Activated T-cell treated with anti-CD3 and anti-CD28 coated beads, Interleukin-2, amount 50 U/mL, for 48 hours (primary cell): ENCODE measurements at regions not wholly inside any gene's neighbourhood (a gene's known extent, or its start where the extent isn't known, plus 50 kb on each side); places are given as distances from the start of the nearest gene placed in this dataset.

Experiments used
- DNase-seq, 2 experiments: peaks; one replicate each; pipeline ENCODE4 v3.0.0-alpha.2; 2020

DNA sequence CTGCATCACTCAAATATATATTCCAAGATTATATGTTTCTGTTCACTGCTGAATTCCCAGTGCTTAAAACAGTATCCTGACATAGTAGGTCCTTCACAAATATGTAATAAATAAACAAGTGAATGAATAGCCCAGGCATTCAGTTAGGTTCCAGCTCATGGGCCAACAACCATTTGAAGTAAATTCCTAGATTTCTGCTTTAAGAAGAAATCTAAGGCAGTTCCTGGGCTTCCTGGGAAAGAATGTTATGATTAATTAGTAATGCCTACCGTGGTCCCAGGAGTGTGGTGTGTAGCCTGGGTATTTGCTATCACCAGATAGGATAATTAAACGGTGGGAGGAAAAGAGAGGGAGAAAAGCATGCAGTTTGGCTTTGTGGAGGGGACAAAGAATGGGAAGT is 576.8 kb downstream of the SOX6 start:
- DNase-seq = no peak

DNA sequence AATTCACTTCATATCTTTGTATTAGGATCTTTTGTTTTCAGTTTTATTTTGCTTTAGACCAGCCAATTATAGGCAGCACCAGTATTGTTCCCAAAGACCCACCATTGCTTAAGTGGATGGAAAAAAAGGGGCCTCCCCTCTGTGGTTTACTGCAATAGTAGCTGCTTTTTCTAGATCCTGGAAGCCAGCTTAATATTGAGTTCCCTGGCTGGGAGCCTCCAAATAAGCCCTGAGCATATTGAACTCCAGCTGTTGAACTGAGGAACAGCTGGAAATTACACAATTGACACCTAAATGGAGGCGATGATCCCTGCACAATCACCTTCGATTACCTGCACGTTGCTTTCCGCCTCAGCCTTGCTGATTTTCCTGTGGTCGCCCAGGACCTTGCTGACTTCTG is 576.0 kb downstream of the SOX6 start:
- no peak for DNase-seq

DNA sequence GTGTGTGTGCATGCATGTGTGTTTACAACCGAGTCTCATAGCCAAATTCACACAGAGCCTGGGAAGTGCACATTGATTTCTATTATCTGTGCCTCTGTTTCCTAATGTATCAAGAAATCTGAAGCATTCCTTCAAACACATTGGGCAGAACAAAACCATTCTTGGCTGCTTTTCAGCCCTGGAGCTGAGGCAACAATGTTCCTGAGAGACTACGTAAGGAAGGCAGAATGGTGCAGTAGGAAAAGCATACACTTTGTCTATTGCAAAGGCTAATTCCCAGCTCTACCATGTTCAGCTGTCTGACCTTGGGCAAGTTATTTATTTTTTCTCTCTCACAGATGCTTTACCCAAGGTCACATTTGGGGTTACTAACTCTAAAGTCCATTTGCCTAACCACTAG is 575.5 kb downstream of the SOX6 start:
- no peak for DNase-seq

DNA sequence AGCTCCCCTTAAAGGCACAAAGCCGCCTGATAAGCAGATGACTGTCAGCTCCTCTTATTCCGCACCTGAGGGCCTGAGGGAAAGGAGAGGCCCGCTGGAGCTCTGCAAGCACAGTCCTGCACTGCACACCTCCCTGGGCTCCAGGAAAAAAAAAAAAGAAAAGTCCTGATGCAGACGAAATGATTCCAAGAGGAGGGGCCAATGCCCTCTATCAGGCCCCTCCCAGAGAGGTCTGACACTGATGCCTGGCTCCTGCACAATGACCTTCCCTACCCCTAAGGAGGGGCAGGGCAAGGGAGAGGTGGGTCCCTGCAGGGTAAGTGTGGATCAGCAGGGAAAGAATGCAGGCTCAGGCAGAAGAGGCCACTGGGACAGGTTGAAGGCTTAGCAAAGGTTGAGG is 572.7 kb downstream of the SOX6 start:
- DNase-seq = no peak

DNA sequence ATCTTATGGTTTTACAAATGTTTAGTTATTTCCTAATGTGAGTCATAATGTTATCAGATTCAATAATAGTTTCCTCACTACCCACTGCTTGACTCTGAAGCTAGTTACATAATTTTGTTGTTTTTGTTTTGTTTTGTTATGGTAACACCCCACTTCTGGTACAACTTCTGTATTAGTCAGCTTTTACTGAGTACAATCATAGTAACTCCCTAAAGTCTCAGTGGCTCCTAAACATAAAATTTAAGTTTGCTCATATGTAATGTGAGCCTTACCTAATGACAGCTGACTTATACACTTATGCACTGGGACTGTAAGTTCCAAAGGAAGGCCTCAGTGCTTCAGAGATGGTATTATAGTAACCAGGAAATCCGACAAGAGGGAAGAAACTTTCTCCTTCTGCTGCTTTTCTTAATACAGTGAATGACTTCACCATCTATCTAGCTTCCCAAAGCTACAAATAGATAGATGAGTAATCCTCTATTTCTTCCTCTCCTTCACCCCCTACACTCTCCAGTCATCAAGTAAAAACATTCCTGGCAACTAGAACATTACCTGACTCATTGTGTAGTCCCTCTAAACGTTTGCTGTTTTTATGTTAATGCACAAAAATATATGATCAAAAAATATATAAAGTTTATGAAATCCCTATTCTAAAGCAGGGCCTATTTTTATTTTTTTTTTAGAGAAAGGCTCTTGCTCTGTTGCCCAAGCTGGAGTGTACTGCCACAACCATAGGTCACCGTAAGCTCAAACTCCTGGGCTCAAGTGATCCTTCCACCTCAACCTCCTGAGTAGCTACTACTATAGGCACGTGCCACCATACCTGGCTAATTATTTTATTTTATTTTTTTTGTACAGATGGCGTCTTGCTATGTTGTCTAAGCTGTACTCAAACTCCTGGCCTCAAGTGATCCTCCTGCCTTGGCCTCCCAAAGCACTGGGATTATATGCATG is 563.0 kb downstream of the SOX6 start:
- no peak for DNase-seq

DNA sequence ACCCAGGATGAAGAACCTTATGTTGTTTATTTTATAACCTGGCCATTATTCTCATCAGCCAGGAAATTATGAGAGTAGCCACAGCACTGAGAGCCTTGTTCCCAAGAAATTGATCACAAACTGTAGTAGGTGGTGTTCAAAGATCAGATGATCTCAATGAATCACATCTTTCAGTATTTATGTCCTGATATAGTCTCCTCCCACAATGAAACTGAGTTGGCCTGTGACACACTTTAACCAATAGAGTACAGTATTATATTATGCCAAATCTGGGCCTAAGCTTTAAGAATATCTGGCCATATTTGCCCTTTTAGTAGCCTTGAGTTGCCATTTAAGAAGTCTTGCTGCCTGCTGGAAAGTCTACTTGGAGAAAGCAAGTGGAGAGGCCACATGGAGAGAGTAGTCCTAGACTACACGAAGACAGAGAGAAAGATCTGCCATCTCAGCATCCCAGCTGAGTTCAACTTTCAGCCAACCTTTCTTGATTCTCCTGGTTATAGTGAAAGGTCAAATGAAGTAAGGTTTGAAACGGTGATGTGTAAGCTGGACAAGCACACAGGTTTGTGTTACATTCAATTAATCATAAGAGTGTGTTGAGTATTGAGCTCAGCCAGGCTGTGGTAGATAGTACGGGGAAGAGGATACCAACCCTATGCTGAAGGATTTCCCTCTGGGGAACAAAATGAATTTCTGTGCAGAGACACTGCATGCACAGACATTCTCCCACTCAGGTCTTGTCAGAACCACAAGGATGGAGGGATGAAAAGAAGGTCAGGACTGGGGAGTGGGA is 561.8 kb downstream of the SOX6 start:
- no peak for DNase-seq

DNA sequence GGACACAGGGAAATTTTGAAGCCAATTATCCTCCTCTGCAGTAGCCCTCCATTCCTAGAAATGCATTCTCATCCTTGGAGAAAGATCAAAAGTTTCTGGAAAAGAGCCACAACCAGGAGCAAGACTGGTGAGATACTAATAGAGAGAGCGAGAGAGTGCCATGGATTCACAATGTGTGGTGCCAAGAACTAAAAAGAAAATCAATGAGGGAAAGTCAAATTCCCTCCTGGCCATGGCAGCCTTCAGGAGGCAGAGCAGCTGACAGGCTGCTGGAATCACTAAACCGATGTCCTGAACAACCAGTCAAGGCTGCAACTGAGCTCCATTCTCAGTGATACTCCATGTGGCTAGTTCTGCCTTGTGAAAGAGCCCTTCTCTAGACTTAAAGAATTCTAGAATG is 561.0 kb downstream of the SOX6 start:
- no peak for DNase-seq

DNA sequence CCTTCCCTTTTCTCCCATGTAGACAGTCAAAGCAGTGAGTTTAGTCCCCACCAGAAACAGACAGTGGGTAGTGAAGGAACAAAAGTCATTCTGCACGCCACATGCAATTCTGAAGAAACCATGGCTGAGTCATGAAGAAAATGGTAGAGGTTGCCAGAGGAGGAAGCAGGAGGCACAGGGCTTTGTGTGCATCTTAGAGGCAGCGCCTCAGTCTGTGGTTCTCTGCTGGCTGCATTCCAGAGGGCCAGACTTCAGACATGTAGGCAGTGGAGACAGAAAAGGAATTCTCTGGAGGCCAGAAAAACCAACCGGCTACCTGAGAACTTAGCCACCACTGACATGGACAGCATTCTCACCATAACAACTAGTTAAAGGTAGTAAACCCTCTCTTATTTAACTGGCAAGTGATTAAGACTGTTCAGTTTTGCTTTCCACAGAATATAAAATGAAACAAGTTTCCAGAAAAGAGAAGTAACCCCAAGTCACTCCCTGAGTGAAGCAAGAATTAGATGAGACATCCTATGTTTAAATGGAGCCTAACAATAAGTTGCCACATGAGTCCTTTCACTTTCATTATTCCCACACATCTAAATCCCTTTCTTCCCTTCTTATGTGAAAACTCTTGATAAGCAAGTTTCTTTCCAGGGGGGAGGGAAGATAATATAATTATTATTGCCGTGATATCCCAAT is 556.1 kb downstream of the SOX6 start:
- DNase-seq = peak; percentile 41 to 42

DNA sequence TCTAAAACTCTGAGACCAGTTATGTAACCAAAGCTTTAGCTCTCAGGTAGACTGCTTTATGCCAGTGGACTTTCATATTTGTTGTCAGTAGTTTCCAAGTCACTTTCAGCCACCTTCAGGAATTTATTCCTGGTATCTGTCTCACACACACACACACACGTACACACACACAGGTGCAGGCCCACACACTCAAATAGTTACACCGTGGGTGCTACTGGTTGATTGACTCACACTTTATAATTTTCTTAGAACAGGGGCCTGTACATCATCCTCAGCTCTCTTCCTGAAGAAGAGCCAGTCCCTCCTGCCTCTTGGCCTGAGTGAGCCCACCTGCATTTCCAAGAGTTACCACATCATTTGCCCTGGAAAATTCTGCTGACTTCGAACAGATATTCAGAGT is 555.2 kb downstream of the SOX6 start:
- DNase-seq = peak in 1 of 2 experiments; percentile 30

DNA sequence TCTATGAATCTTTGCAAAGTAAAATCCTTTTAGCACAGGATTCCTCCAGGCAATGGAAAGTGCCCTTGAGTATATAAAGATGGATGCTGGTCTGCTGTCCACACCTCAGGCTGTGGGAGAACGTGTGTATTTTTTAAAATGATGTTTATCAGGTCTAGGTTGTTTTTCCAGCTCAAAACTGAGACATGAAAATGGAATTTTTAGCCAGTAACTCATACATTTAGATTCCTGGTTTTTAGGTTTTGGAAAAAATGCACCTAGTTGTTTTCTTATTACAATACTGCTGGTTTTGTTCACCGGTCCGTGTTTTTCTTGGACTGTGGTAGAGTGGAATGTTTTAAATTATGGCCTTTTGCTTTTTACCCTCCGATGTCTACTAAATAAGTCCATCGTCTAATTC is 554.7 kb downstream of the SOX6 start:
- no peak for DNase-seq

DNA sequence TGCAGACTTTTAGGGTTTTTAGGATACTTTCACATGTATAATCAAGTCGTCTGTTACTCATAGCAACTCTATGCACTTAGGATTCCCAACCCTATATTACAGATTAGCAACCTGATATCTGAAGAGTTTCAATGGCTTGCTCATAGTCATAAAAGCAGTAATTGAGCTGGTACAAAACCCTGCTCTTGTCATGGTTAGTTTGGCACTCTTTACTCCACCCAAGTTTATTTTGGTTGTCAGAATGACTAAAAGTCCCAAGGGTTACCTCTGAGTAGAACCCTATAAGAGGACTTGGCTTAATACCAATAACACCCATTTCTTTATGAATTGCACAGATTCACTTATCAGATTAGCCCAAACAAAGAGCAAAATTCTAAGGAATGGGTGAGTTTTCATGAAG is 550.6 kb downstream of the SOX6 start:
- DNase-seq = no peak

DNA sequence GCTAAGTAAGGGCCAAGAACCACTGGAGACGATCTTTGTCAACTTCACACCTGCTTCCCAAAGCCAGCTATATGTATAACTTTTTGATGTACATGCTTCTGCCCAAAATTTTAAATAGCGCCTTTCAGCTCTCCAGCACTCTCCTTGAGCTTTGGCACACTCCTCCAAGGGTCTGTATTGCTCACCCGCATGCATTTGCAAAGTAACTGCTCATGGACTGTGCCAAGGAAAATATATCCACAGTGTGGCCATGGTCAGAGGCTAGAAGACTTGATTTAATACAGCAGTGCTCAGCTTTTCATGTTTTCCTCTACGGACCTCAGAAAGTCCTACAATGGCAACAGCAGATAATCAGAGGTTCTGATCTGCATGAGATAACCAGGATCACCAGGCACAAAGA is 550.1 kb downstream of the SOX6 start:
- DNase-seq = no peak

DNA sequence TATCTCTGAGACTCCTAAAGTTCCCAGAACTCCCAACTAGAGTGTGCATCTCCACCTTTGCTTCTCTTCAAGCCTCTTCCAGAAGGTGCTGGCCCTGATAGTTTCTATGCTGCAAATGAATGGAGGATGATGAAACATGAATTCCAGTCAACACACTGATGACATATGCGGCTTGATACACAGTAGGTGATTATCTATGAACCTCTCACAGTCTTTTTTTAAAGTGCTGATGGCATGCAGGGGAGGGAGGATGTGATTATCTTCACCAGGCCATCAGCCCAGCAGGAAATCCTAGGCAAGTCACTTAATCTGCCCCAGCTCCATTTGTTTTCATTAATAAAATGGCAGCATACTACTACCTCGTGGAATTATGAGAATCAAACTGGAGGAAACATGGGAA is 548.5 kb downstream of the SOX6 start:
- no peak for DNase-seq

DNA sequence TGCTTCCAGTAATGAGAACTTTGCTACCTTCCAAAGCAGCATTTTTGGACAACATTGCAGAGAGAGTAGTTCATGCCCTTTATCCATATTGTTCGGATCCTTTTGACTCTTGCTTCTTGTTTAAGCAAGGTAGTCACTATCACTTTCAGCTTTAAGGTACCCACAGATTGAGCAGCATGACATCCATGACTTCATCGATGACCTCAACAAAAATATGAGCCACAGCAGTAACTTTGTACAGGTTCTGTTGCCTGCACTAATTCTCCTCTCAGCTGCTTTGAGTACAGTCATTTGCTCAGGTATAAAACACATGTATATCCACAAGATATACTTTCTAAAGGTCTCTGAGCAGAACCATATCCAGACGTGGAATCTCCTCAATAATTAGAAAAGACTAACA is 546.3 kb downstream of the SOX6 start:
- no peak for DNase-seq

DNA sequence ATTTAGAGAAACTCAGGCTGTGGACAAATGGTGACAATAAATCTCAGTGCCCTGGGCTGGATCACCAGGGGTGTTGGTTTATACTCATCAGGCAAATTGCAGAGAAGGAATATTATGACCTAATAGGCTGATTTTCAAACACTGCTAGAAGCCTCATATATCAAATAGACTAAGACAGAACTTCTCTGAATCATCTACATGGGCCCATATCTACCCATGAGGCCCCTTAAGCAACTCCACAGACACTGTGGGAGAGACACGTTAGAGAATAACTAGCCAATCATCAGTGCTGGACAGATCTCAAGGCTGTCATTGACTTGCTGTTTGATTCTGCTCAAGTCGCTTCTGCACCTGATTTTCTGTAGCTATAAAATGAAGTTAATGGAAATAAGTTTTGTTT is 545.8 kb downstream of the SOX6 start:
- no peak for DNase-seq

DNA sequence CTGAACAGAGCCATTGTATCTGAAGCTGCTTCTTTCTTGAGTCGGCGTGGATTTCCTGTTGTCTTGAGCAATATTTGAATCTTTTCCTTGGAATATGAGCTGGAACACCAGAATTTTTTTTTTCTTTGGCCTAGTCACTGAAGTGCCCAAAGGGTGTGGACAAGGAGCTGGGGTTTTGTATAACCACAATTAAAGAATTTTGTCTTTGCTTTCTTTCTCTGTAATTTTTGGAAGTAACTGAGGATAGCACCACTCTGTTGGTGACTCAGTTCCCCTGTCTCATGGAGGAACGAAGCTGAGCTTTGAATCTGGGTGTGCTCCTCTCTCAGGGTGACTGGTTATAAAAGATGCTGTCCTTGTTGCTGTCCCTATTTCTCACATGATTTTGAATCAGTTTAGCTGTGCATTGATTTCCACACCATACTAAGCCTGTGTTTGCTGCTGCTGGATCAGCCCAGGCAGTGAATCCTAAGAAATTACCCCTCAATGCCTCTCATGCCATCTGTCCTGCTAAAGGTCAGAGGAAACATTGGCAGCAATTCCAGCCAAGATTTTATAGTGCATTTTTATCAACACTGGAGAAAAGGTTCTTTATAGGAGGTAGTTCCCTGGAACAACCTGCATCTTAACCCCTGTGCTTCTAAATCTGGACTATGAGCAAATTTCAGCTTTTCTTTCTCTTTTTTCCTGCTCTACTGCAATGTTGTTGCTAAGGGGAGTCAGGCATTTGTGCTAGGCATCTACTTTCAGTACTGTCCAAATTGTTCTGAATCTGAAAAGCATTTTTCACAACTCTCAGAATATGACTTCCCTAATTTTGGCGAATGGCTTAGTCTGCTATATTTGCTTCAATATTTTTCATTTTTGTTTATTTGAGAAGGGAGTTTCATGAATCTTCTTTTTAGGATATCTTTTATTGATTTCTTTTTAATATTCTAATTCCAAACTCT is 540.8 kb downstream of the SOX6 start:
- DNase-seq = no peak

DNA sequence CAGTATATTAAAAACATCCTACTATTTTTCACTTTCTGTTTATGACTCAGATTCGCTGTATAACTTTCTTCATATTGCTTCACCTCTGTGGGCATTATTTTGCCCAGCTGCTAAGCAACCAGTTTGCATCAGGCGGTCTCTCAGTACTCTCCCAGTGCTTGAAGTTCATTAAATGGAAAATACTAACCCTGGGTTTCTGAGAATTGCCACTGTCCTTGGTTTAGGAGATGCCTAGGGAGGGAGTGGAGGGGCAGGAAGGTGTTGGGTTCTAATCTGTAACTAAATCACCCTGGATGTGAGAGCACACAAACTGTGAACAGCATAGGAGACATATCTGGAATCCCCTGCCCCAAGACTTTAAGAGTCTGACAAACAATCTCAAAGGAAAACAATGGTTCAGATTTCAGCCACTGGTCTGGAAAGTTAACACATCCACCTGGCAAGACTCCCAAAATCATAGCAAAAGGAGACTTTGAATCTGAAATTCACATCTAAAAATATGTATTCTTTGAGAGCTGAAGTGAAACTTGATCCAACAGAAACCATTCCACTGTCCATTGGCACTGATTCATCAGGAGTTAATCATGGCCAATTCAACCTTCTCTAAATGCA is 540.0 kb downstream of the SOX6 start:
- no peak for DNase-seq

DNA sequence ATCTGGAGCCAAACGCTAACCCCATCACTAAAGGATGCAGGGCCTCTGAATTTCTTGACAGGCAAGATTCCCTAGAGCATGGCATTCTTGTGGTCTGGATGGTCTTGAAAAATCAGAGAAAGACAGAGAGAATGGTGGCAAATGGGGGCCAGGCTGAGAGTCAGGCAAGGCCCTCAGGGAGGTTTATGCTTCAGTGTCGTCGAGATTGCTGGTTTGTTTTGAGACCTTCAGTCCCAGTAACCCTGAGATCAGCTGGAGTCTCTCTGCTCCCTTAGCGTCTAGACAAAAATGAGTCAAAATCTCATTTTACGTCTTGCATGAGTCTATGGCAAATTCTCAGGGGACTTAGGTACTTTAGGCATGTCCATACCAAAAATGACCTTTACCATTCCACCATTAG is 539.3 kb downstream of the SOX6 start:
- no peak for DNase-seq

DNA sequence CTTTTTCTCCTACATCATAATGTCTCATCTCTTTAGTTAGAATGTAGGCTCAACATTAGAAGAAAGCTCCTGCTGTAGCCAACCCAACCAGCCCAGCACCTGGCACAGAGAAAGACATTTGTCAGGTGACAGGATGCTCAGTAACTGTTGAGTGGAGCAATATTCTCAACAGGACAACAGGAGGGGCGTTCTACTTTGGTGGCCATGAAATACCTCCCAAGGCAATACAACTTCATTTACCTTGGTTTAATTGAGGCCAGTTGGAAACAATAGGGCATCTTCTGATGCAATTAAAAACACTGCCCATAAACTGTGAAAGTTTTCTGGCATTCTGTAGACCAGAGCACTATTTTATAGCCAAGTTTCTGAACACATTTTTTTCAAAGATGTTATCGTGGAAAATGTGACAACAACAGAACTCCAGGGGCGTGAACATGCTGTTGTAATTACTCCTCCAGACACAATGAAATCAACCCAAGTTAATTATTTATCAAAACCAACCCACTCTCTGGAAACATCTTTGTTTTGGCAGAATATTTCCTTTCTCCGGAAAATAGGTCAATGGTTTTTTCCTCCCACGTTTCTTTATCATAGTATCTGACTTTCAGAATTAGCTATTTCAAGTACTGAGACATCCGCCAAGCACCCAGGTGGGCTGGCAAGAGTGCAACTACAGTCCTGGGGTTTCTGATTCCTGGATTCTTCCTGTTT is 538.1 kb downstream of the SOX6 start:
- DNase-seq = no peak

DNA sequence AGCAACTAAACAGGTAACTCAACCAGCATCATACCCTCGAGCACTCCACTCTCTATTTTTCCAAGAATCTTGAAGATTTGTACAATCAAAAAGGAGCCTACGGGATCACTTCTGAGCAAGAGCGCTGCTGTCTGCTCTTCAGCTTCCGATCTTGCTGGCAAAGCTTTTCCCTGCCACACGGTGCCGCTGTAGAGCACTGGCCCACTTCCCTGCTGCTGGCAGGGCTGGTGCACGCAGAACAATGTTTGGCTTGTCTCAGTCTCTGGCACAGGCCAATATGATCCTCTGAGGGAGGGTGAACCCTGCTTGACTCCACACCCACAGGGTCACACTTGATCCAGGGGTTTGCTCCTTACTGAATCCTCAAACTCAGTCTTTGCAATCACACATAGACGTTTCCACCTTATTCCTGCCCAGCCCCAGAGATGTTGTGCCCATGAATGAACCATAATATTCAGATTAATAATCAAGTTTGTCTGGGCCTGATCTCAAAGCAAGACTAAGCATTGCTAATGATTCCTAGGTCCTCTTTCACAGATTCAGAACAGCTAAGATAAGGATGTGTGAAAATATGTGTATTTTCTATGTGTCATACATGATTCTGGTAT is 536.6 kb downstream of the SOX6 start:
- peak; percentile 46 to 65 for DNase-seq

DNA sequence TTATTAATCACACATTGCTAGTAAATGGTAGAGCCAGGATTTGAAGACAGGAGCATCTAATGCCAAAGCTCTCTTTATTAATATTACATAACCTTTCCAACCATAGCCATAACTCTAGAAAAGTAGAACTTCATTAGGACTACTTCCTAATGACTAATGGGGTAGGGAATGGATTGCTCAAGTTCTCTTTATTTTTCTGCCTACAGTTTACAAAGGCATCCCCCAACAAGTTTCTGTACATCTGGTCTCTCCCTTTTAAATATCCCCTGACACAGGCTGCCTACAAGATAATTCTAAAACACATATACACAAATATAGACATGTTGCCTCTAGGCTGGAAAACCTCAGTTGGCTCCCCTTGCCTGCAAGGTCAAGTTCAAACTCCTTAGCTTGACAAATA is 534.9 kb downstream of the SOX6 start:
- DNase-seq = no peak
